GM21447 (cell line): ENCODE measurements at regions not wholly inside any gene's neighbourhood (a gene's known extent, or its start where the extent isn't known, plus 50 kb on each side); places are given as distances from the start of the nearest gene placed in this dataset.
"Not testable (repeated sequence)": the region's sequence is repeated elsewhere in the genome, so short reads cannot be mapped to it uniquely, and the experiment has no call there.

Source experiments
- ATAC-seq: cut with Tn5 transposase; IDR thresholded peaks from one replicate; pipeline ENCODE4 v1.9.1; 2021; ENCODE audit not compliant: unreplicated experiment

DNA sequence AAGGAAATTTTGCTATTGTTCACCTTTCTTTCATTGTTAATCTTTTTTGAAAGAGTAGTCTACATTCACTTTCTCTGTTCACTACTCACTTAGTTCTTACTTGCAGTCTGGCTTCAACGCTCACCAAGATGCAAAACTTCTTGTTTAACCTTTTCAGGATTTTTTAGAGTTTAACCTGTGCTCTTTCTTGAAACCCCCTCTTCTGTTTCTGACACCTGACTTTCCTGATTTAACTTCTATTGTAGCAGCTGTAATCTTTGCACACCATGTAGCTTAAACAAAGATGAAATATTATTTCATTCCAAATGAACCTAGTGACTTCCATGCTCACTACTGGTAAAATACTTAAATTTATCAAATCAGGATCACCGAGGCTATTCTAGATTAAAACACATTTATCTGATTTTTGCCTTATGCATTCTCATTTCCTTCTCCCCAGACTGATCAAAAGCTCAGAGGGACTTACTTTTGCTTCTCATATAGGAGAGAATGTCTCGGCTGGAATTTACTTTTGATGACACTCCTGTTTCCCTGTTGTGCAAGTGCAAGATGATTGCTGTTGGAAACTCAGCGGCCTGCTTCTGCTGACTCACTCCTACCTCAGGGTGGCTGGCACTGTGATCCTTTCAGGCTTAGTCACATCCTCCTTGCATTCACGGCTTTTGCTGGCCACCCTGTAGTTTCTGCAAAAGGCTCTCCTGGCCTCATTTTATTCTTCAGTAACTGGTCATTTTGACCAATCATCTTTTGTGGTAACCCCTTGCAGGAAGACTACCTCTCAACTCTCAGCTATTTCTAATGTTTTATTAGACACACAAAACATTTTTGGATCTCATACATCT lies 109.3 kb upstream of the IFNE start:
- peak; percentile 91 for ATAC-seq

DNA sequence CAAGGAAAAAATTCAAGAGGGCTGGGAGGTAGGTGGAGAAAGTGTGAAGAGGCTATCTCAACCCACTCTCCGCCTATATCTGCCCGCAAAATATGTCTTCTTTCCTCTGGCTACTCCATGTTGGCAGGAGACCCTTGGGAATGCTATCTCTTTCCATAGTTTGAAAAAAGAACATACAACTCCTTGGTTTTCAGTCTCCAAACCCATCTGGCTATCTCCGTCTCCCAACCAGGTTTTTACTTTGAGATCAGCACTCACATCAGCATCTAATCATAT lies 109.9 kb upstream of the IFNE start:
- ATAC-seq = no peak

DNA sequence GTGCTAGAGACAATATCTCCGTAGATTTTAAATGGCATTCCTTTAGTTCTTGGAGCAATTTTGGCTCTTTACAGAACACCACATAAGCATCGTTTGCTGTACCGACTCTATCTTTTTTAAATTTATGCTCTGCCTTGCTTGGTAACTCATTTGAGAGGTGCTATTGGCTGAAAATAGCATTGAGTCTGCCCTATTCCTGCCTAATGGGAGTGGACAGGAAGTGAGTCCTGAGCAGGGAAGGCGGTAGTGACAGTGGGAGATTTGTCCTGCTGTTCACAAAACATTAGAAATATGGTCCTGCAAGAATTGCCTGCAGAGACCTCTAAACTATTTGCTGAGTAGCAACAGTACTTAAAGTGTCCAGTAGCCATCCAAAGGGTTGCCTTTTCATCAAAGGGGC lies 115.2 kb upstream of the IFNE start:
- no peak for ATAC-seq

DNA sequence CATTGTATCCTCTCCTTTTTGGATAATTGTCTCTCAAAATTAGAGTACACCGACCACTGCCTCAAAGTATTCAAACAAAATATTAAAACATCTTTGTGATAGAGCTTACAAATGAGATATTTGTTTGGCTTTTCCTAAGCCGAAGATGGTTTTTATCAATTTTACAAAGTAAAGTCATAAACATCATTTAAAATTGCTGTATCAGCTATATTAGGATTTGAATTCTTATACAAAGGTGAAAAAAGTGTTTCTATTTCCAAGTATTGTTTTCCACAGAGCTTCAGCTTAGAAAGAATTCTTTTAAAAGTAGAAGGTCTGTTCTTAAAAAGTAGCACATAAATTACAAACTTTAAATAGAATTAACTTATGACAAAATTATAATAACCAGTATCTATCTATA lies 116.6 kb upstream of the IFNE start:
- no peak for ATAC-seq

DNA sequence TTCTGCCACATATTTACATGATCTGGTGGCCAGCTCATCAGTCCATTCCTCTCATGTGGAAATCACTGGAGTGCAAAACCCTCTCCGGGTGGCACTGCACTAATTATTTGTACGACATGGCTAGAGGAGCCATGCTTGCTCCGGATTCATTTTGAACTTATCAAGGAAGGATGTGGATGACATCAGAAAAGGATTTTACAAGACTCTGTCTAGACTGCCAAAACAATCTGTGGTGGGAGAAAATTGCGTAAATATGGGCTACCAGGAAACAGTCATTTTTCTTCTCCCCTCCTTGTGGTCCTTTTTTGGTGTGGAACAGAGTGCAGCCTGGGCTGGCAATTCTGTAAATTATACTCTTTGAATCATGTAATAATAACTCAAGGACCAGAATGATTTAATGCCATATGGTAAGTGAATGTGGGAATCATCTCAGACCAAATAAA lies 123.4 kb upstream of the IFNE start:
- ATAC-seq = no peak

DNA sequence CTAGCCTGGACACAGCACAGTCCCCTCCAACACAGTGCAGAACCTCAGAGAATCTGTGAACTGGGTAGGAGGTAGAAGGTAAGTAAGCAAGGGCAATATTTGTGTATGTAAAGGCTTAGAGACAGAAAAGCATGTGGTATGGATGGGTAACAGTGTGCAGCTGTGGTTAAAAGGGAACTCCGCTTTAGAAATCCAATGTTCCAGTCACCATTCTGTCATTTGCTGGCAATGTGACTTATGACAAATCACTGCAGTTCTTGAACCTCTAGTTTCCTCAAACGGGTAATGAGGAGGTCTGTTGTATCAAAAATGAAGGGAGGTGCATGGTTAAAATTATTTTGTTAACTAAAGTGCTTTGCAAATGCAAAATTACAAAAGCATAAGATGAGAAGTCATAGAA lies 125.5 kb upstream of the IFNE start:
- no peak for ATAC-seq

DNA sequence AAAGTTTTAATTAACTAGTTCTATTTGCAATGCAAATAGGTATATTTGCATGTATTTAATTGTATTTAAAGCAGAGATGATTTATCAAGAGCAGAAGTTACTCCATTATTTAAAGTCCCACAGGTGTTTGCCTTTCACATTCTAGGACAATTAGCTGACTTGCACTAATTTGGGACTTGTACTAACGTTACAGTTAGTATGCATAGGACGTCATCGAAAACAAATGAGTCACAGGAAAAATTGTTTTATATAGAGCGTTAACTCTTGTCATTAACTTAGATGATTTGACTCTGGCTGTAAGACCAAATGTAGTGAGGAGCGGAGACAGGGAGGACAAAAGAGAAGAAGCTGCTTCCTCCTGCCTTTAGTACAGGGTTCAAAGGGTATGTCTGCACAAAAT lies 126.1 kb upstream of the IFNE start:
- ATAC-seq = no peak

DNA sequence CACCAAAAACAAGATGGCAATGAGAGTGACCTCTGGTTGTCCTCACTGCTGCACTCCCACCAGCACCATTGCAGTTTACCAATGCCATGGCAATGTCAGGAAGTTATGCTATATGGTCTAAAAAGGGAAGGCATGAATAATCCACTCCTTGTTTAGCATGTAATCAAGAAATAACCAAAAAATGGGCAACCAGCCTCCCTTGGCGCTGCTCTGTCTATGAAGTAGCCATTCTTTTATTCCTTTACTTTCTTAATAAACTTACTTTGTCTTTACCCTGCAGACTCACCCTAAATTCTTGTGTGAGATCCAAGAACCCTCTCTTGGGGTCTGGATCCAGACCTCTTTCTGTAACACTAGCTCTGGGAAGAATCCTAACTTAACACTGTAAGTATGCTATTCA lies 127.4 kb upstream of the IFNE start:
- ATAC-seq = no peak

DNA sequence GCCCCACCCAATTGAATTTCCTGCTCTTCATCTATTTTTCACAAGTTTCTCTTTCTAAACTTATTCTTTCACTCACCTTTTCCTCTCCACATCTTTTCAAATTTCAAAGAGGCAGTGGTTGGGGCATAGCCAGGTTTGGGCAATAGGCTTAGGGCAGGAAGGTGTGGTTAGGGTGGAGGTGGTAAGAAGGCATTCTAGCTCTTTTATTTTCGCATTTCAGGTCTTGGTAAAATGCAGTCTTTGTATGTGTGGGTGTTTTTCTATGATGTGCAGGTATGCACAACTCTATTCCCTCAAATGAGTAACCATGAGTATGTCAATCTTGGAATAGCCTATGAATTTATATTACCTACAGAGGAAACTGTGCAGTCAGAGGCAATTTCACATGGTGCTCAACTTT lies 129.8 kb upstream of the IFNE start:
- ATAC-seq = no peak

DNA sequence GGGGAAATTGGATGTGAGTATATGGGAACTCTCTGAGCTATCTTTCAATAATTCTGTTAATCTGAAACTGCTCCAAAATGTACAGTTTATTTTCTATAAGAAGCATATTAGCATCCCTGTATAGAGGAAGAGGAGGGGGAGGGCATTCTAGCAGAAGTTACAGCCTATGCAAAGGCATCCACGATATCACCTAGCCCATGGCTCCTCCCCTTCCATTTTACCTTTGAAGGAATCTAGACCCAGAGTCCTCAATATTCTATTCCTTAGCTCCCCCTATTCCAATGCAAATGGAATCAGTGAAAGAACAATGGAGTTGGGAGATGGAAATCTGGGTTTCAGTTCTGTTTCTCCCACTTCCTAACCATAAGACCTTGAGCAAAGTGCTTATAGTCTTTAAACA lies 132.9 kb upstream of the IFNE start:
- ATAC-seq = no peak

DNA sequence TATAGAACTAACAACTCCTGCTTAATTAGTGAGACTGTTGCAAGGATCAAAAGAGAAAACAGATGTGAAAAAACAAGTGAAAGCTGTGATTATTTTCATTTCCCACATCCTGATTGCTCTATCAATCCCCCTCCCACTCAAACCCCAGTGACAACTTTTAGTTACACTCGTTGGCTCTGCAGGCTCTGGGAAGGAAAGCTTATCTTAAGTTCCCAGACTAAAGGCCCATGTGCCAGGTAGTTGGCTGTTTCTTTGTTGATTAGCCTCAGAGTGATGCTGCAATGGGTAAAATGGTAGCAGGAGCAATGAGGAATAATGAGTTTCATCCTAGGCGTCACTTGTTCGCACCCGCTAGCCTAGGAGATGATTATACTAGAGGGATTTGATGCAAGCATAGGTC lies 133.3 kb upstream of the IFNE start:
- no peak for ATAC-seq

DNA sequence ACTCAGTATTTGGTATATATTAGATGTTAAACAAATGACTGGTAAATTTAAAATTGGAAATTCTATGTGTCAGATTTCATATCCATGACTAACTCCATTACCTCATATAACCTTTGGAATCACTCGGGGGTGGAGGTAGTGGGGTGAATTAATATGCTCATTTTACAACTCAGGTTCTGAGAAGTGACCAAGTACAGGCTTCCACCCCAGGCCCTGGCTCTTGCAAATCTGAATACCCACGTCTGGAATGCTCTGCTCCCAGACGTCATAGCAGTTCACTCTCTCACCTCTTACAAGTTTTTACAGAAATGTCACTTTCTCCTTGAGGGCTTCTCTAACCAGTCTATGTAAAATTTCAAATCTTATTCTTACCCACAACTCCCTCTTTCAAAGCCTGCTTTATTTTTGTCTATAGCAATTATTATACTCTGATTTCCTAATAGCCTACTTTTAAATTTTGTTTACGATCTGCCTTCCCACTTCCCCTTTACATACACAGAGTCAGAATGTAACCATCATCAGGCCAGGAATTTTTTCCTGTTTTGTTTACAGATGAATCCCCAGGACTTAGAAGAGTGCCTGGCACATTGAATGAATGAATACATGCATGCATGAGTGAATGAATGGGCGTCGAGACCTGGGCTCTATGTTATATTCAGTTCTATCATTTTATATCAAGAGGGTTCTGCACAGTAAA lies 134.1 kb upstream of the IFNE start:
- no peak for ATAC-seq

DNA sequence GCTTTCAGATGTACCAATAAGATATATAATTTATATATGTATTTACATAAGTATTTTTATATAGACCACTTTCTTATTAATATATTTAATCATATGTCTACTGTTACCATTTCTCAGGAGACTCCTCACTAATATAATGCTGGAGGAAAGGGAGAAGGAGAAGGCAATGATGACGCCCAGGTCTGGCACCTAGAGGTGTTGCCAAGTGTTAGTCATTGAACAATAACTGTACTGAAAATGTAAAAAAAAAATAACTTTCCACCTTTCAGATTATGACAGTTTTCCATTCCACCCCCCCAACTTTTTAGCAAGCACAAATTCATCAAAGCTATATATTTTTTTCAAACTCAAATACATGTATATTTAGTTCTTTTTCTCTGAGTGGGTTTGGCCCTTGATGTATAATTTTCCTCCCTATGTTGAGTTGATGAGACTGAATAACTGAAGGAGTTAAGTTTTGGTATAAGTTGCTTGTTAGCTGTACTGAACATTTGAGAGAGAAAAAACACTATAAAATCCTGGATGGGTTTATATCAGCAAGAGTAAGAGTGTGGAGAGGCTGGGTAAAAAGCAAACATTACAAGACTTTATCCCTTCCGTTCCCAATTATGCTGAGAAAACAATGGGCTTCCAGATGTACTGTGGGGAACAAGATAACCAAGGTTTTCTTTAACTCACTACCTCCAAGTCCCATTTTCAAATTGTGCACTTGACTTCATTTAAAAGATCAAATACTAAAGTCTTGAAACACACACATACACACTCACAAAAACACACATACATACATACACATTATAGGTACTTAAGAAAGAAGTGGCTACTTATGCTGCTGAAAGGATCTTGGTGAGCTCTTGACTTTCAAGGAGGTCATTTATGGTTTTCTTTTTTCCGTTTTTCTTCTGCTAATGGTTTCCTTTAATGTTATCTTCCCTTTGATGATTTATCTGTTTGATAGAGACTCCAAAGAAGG lies 142.8 kb upstream of the IFNE start:
- no peak for ATAC-seq

DNA sequence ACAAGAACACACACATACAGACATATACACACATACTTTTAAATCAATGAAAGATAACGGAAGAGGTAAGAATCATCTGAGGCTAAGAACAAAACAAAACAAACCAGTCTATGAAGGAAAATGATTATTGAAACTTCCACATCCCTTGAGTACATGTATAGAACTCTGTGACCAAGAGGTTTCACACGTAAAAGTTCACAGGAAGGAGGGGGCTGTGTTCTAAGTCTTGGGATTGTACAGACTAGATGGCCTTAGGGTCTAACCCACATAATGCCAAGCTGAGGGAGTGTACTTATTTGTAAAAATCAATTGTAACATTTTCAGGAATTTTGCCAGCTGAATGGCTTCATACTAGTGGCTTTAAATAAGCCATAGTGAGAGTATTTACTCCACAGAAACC lies 144.4 kb upstream of the IFNE start:
- no peak for ATAC-seq

DNA sequence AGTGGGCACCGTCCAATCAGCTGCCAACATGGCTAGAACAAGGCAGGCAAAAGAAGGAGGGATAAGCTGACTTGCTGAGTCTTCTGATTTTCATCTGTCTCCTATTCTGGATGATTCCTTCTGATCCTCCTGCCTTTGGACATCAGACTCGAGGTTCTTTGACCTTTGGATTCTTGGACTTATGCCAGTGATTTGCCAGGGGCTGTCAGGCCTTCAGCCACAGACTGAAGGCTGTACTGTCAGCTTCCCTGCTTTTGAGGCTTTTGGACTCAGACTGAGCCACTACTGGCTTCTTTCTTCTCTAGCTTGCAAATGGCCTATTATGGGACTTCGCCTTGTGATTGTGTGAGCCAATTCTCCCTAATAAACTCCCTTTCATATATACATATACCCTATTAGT lies 146.8 kb upstream of the IFNE start:
- ATAC-seq = not testable (repeated sequence)

DNA sequence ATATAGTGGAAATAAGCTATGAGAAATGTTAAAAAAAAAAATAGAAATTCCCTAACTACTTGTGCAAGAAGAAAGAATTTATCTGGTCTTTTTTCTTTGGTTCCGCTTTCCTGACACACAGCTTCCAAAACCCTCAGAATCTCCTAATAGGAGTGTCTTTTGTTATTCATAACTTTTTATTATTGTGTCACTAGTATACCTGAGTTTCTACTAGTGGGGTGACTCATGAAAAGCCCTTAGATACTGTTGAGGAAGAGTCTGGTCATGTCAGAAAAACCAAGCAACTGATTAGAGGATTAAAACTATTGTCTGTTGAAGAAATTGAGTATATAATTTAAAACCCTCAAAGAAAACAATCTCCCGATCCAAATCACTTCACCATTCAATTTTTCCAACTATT lies 152.8 kb upstream of the IFNE start:
- ATAC-seq = no peak

DNA sequence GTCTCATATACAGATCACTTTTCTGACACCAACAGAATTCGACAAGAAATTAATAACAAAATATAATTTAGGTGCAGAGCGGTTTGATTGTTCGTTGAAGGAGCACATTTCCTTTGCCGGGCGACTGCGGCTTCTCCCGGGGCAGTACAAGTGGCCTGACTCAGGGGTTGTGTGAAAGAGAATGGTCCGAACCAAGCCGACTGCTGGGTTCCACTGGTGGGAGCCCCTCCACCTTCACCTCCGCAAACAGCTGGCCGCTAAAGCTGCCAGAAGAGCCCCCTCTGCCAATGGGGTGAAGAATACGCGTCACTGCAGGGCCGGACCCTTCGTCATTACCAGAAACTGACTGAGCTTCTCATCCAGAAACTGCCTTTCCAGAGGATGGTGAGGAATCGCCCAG lies 156.0 kb upstream of the IFNE start:
- ATAC-seq = no peak

DNA sequence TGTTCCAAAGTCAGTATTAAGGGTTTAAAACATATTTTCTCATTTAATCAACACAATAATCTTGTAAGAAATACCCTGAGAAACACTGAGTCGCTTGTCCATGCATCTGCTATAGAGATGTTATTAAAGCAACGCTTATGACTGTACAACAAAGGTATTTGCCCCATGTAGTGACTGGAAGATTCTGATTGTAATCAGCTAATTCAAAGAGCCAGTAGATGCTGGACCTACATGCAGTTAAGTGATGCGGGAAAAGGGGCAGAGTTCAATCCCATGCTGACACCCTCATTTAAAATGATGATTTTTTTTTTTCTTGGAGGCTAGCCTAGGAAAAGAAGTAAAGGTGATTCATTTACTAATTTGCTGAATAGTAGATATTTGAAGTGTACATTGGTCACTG lies 149.3 kb upstream of the MTAP start:
- no peak for ATAC-seq

DNA sequence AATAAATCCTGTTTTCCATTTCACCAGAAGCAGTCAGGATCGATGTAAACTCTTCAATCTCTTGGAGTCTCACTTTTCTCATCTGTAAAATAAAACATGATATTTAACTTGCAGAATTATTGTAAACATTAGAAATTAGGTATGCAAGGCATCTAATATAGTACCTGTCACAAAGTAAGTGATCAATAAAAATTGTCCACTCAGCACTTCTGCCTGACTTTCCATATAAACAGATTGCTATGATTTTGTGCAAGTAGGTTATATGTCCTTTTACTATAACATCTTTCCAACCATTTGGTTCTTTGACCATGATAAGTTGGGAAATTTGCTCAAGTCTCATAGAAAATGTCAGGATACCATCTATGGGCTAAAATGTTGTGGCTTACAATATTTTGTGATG lies 148.8 kb upstream of the MTAP start:
- ATAC-seq = no peak

DNA sequence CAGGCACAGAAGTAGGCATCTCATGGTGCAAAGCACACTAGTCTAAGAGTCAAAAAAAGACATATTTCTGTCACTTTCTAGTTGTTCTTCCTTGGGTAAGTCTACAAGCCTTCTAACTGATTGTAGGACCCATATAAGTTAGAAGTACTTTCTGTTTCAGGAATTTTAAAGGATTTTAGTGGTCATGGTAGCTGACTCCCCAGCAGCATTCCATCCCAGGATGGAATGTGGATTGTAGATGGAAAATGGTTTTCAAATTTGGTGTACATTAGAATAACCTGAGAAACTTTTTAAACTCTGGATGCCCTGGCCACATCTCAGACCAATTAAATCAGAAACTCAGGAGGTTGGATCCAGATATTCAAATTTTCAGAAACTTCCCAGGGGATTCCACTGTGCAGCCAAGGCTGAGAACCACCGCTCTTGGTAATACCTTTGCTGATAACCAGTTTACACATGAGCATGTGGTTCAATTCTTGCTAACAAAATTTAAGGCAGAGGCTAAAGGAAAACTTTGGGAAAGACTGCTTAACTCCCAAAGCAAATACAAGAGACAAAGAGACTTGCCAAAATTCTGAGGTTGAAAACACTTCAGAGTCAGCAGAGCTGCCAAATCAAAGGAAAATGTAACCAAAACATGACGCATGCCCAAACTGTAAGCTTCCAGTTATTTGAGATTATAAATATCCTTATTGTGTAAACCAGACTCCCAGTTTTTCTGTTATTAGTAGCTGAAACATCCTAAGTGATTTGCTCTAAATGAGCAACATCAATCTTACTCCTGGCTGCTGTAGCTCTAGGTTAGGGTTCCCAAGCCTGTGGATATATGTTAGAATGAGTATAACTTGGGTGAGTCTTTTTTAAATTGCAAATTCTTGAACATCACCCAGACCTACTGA lies 145.4 kb upstream of the MTAP start:
- ATAC-seq = no peak
